ENCODE measurements at regions not wholly inside any gene's neighbourhood (a gene's known extent, or its start where the extent isn't known, plus 50 kb on each side); places are given as distances from the start of the nearest gene placed in this dataset.

GRCh38 chr16:76190480-76190879, 86.7 kb upstream of the CNTNAP4 start:
- H3K36me3 Mint-ChIP-seq (ENCODE audit: low read depth, unreplicated experiment): no peaks in the 10 kb centered on the region
- H3K9me3 ChIP-seq (ENCODE audit: insufficient read depth, low read depth, low read length): peaks cover 3% of the 10 kb centered on the region
- no peak overlapping the region for H3K9ac ChIP-seq (ENCODE audit: low read length)
- no peak overlapping the region for H2AFZ ChIP-seq (ENCODE audit: low read depth, low read length)
- H3K9me3 Mint-ChIP-seq (ENCODE audit: unreplicated experiment): peaks cover 7% of the 10 kb centered on the region
- H3K36me3 ChIP-seq (ENCODE audit: insufficient read depth, low read length): no peaks in the 10 kb centered on the region
- H3K4me1 Mint-ChIP-seq (ENCODE audit: low read depth, unreplicated experiment): no peaks in the 10 kb centered on the region
- no peaks in the 10 kb centered on the region for H3K4me1 ChIP-seq (ENCODE audit: insufficient read depth, low read length)
- H3K27me3 Mint-ChIP-seq (ENCODE audit: low read depth, unreplicated experiment): no peaks in the 10 kb centered on the region
- H4K20me1 ChIP-seq (ENCODE audit: insufficient read depth, low read length): no peaks in the 10 kb centered on the region
- H3K4me3 Mint-ChIP-seq (ENCODE audit: unreplicated experiment): no peak overlapping the region
- no peak overlapping the region for H3K27ac Mint-ChIP-seq (ENCODE audit: unreplicated experiment)
- DNase-seq (ENCODE audit: low read depth) (no peak), FAIRE-seq (no peak)
- no peaks in the 10 kb centered on the region for H3K27me3 ChIP-seq (ENCODE audit: insufficient read depth, low read length)
- TF ChIP-seq EZH2 (IDR thresholded peaks at IDR 0.05; ENCODE audit: insufficient read depth, low read length) (no peak), CTCF (IDR thresholded peaks at IDR 0.05; ENCODE audit: insufficient read depth, low read depth, low read length) (no peak)
- no peaks in the 10 kb centered on the region for H3K79me2 ChIP-seq (ENCODE audit: insufficient read depth, low read length)
- H3K27ac ChIP-seq (ENCODE audit: low read depth, low read length): no peak overlapping the region
- H3K4me3 ChIP-seq (ENCODE audit: insufficient read depth, low read depth, low read length): no peak overlapping the region
- H3K4me2 ChIP-seq (ENCODE audit: low read length): no peak overlapping the region

- no peaks in the 10 kb centered on the region for H3K36me3 ChIP-seq (ENCODE audit: insufficient read depth, low read length)
- no peaks in the 10 kb centered on the region for H3K9me3 ChIP-seq (ENCODE audit: insufficient read depth, low read depth, low read length)
- Mint-ChIP-seq H3K36me3 (ENCODE audit: low read depth, unreplicated experiment) (no peaks in the 10 kb centered on the region), H3K27me3 (ENCODE audit: low read depth, unreplicated experiment) (no peaks in the 10 kb centered on the region), H3K4me1 (ENCODE audit: low read depth, unreplicated experiment) (no peaks in the 10 kb centered on the region), H3K27ac (ENCODE audit: unreplicated experiment) (no peak overlapping the region), H3K4me3 (ENCODE audit: unreplicated experiment) (no peak overlapping the region), H3K9me3 (ENCODE audit: unreplicated experiment) (peaks cover 3% of the 10 kb centered on the region)
- H4K20me1 ChIP-seq (ENCODE audit: insufficient read depth, low read length): no peaks in the 10 kb centered on the region
- H2AFZ ChIP-seq (ENCODE audit: low read depth, low read length): no peak overlapping the region
- no peak for TF ChIP-seq EZH2 (IDR thresholded peaks at IDR 0.05; ENCODE audit: insufficient read depth, low read length)
- TF ChIP-seq CTCF (IDR thresholded peaks at IDR 0.05; ENCODE audit: insufficient read depth, low read depth, low read length): no peak
- DNase-seq (ENCODE audit: low read depth): no peak
- no peaks in the 10 kb centered on the region for H3K27me3 ChIP-seq (ENCODE audit: insufficient read depth, low read length)
- H3K9ac ChIP-seq (ENCODE audit: low read length): no peak overlapping the region
- no peak overlapping the region for H3K4me2 ChIP-seq (ENCODE audit: low read length)
- no peak overlapping the region for H3K4me3 ChIP-seq (ENCODE audit: insufficient read depth, low read depth, low read length)
- no peaks in the 10 kb centered on the region for H3K79me2 ChIP-seq (ENCODE audit: insufficient read depth, low read length)
- no peak overlapping the region for H3K27ac ChIP-seq (ENCODE audit: low read depth, low read length)
- H3K4me1 ChIP-seq (ENCODE audit: insufficient read depth, low read length): no peaks in the 10 kb centered on the region
- no peak for FAIRE-seq
These were observed 83.1 kb upstream of the CNTNAP4 start for GRCh38 chr16:76193906-76194615.

GRCh38 chr16:76194616-76195015, 82.6 kb upstream of the CNTNAP4 start:
- Histone ChIP-seq H3K79me2 (ENCODE audit: insufficient read depth, low read length) (no peaks in the 10 kb centered on the region), H3K9me3 (ENCODE audit: insufficient read depth, low read depth, low read length) (no peaks in the 10 kb centered on the region), H2AFZ (ENCODE audit: low read depth, low read length) (no peak overlapping the region), H3K9ac (ENCODE audit: low read length) (no peak overlapping the region), H3K36me3 (ENCODE audit: insufficient read depth, low read length) (no peaks in the 10 kb centered on the region), H3K27me3 (ENCODE audit: insufficient read depth, low read length) (no peaks in the 10 kb centered on the region), H3K4me3 (ENCODE audit: insufficient read depth, low read depth, low read length) (no peak overlapping the region), H4K20me1 (ENCODE audit: insufficient read depth, low read length) (no peaks in the 10 kb centered on the region), H3K4me1 (ENCODE audit: insufficient read depth, low read length) (no peaks in the 10 kb centered on the region), H3K4me2 (ENCODE audit: low read length) (no peak overlapping the region), H3K27ac (ENCODE audit: low read depth, low read length) (no peak overlapping the region)
- DNase-seq (ENCODE audit: low read depth) (no peak), FAIRE-seq (no peak)
- Mint-ChIP-seq H3K4me1 (ENCODE audit: low read depth, unreplicated experiment) (no peaks in the 10 kb centered on the region), H3K9me3 (ENCODE audit: unreplicated experiment) (peaks cover 3% of the 10 kb centered on the region), H3K36me3 (ENCODE audit: low read depth, unreplicated experiment) (no peaks in the 10 kb centered on the region), H3K4me3 (ENCODE audit: unreplicated experiment) (no peak overlapping the region), H3K27ac (ENCODE audit: unreplicated experiment) (no peak overlapping the region), H3K27me3 (ENCODE audit: low read depth, unreplicated experiment) (no peaks in the 10 kb centered on the region)
- TF ChIP-seq EZH2 (IDR thresholded peaks at IDR 0.05; ENCODE audit: insufficient read depth, low read length): no peak
- no peak for TF ChIP-seq CTCF (IDR thresholded peaks at IDR 0.05; ENCODE audit: insufficient read depth, low read depth, low read length)

All from astrocyte (in vitro differentiated cells and primary cell).